GM18505 (cell line): ENCODE measurements at regions not wholly inside any gene's neighbourhood (a gene's known extent, or its start where the extent isn't known, plus 50 kb on each side); places are given as distances from the start of the nearest gene placed in this dataset.

Experiments used
- ATAC-seq: cut with Tn5 transposase; IDR thresholded peaks from one replicate; pipeline ENCODE4 v1.9.1; 2021; ENCODE audit not compliant: unreplicated experiment
- POLR2A ChIP-seq: IDR thresholded peaks from 4 replicates; pipeline ENCODE4 v1.6.1; 2011; ENCODE audit warnings: borderline replicate concordance; ENCODE audit not compliant: insufficient read depth, insufficient read length; ENCODE audit errors: extremely low read depth

- ATAC-seq, result no peak
- no peak for TF ChIP-seq POLR2A
Observed at GRCh38 chr6:2558861-2559801, 191.6 kb downstream of the MYLK4 start.

GRCh38 chr6:2558098-2558680 lies 192.5 kb downstream of the MYLK4 start:
- no peak for TF ChIP-seq POLR2A
- ATAC-seq, result no peak

- ATAC-seq, result no peak
- TF ChIP-seq POLR2A, result no peak
Observed at GRCh38 chr6:2557181-2557720, 193.5 kb downstream of the MYLK4 start.

- no peak for TF ChIP-seq POLR2A
- ATAC-seq, result no peak
Observed at GRCh38 chr6:2556761-2557160, 194.0 kb downstream of the MYLK4 start.

GRCh38 chr6:2554651-2555260 lies 196.0 kb downstream of the MYLK4 start:
- ATAC-seq, result no peak
- TF ChIP-seq POLR2A, result no peak

- no peak for ATAC-seq
- TF ChIP-seq POLR2A, result no peak
Observed at GRCh38 chr6:2552526-2553154, 198.1 kb downstream of the MYLK4 start.

- no peak for ATAC-seq
- TF ChIP-seq POLR2A, result no peak
Observed at GRCh38 chr6:2551705-2552104, 199.0 kb downstream of the MYLK4 start.

GRCh38 chr6:2550247-2550646 lies 200.5 kb downstream of the MYLK4 start:
- TF ChIP-seq POLR2A, result no peak
- no peak for ATAC-seq

- ATAC-seq, result no peak
Observed at GRCh38 chr6:2549834-2550233, 200.9 kb downstream of the MYLK4 start.

GRCh38 chr6:2547355-2547754 lies 203.4 kb downstream of the MYLK4 start:
- no peak for ATAC-seq
- TF ChIP-seq POLR2A, result no peak

More at GRCh38 chr6:2549834-2550233, 200.9 kb downstream of the MYLK4 start:
- TF ChIP-seq POLR2A, result no peak

GRCh38 chr6:2546901-2547300 lies 203.8 kb downstream of the MYLK4 start:
- no peak for ATAC-seq
- no peak for TF ChIP-seq POLR2A

GRCh38 chr6:2545383-2546038 lies 205.2 kb downstream of the MYLK4 start:
- no peak for ATAC-seq
- no peak for TF ChIP-seq POLR2A
